GM21825 (cell line): ENCODE measurements at regions not wholly inside any gene's neighbourhood (a gene's known extent, or its start where the extent isn't known, plus 50 kb on each side); places are given as distances from the start of the nearest gene placed in this dataset.

Experiments
- ATAC-seq: cut with Tn5 transposase; IDR thresholded peaks from one replicate; pipeline ENCODE4 v1.9.1; 2021; ENCODE audit warnings: mild to moderate bottlenecking, moderate library complexity; ENCODE audit not compliant: unreplicated experiment

DNA sequence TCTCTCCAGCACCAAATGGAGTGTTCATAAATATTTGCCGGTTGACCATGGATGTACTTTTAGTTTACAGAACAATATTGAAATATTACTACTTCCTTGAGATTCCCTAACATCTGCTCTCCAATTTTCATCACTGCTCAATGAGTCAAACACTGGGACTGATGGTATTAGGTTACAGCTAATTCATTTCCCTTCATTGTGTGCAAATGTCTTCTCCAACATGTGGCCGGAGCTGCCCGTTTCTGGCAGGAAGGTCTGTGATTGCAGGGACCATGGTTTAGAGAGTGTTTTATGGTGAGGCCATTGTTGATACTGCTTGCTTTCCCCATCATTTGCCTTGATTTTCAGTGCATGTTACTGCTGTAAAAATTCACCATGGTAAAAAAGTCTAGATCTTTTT lies 209.3 kb downstream of the HS3ST3B1 start:
- no peak for ATAC-seq

DNA sequence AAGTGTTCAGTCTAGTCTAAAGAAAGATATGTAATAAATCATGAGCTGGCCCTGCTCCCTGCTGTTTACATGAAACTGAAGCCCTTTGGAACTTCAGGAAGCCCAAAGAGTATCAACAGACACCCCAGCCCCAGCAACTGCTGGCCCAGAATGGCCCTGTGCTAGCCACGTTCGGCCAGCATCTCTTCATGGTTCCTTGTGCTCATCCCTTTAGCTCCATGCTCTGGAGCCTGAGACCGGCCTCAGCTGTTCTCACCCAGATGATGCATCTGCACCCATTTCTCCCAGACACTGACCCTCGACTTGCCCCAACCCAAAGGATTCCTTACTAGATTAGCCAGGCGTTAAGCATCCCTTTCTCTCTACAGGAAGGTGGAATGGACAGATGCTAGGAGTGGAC lies 207.3 kb downstream of the HS3ST3B1 start:
- no peak for ATAC-seq

GRCh38 chr17:14506364-14506763 lies 205.5 kb downstream of the HS3ST3B1 start:
- ATAC-seq = no peak

DNA sequence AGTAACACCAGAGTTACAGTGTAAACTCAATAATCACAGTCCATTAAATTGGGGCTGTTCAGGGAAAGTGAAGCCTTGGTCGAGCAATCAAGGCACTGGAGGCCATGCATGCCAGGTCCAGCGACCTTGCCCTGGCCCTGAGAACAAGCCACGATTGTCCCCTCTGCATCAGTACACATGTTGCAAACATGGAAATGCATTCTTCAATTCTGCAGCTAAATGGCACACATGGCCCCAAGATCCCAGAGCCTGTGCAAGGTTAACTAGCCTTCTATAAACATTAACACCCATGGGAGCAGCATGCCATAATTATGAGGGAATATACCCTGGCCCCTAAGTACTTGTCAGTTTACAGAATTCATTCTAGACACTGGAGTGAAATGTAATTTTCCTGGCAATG lies 204.7 kb downstream of the HS3ST3B1 start:
- ATAC-seq = no peak

GRCh38 chr17:14499976-14500375 lies 199.1 kb downstream of the HS3ST3B1 start:
- ATAC-seq = no peak

- no peak for ATAC-seq
Measured at GRCh38 chr17:14498812-14499211, 197.9 kb downstream of the HS3ST3B1 start.

- ATAC-seq = no peak
Measured at GRCh38 chr17:14494161-14494560, 193.3 kb downstream of the HS3ST3B1 start.

DNA sequence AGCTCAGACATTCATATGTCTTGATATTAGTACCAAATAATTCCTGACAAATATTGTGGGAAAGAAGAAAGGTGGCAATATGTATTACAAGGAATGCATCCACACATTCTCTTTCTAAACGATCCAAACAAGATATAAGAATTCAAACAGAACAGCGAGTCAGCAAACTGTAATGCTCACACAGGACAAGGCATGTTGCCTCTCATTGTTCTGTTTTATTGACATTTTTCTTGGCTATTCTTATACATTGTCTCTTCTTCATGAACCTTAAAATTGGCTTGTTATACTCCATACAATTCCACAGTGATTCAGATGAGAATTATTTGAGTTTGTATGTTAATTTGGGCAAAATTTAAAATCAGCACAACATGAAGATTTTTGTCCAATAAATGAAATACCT lies 189.1 kb downstream of the HS3ST3B1 start:
- ATAC-seq = no peak

GRCh38 chr17:14488958-14489550 lies 188.2 kb downstream of the HS3ST3B1 start:
- ATAC-seq = no peak

GRCh38 chr17:14487068-14487467 lies 186.2 kb downstream of the HS3ST3B1 start:
- ATAC-seq = no peak

DNA sequence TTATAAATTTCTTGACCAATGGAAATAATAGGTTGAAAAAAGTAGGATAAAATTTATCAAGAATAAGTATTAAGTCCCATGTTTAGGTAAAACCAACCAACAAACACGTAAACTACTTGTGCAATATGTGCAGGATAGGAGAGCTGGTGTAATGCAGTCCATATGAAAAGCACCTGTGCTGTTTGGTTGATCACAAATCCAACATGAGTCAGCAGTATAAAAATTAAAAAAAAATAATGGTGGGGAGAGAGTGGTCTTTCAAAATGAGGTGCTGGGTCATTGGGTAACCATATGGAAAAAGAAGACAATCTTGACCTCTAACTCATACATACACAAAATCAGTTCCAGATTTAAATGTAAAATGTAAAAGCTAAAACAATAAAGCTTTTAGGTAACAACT lies 181.8 kb downstream of the HS3ST3B1 start:
- ATAC-seq = no peak

DNA sequence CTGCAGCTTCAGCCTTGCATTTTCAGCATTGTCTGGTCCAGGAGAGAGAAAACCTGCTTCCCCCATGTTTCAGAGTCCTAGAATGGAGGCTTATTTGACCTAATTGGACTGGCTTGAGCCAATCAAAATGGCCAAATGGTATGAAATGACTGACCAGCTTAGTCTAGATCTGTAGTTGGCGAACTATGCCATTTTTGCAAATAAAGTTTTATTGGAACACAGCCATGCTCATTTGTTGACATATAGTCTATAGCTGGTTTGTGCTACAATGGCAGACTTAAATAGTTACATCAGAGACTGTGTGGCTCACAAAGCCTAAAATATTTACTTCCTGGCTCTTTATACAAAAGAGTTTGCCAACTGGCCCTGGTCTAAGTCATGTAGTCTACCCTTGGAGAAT lies 180.8 kb downstream of the HS3ST3B1 start:
- no peak for ATAC-seq

- no peak for ATAC-seq
Measured at GRCh38 chr17:14474591-14474990, 173.7 kb downstream of the HS3ST3B1 start.

GRCh38 chr17:14471052-14471451 lies 170.2 kb downstream of the HS3ST3B1 start:
- no peak for ATAC-seq

- no peak for ATAC-seq
Measured at GRCh38 chr17:14470417-14470816, 169.5 kb downstream of the HS3ST3B1 start.

- ATAC-seq = no peak
Measured at GRCh38 chr17:14469971-14470370, 169.1 kb downstream of the HS3ST3B1 start.

DNA sequence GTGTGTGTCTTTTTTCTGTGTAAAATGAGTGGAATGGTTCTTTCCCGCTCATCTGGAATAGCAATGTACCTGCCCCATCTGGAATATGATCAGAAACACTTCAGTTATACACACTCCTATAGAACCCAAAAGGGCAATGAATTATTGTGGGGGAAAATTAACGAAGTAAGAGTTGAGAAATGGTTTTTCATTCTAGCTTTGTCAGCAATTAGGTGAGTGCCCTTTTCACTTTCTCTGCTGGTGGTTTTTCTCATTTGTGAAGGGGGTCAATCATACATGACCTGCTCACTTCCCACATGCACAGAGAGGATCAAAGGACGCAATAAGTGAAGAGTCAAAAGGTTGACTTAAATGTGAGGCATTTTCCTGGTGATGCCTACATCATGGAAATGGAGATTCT lies 168.0 kb downstream of the HS3ST3B1 start:
- no peak for ATAC-seq

- ATAC-seq = no peak
Measured at GRCh38 chr17:14461227-14461548, 160.3 kb downstream of the HS3ST3B1 start.

DNA sequence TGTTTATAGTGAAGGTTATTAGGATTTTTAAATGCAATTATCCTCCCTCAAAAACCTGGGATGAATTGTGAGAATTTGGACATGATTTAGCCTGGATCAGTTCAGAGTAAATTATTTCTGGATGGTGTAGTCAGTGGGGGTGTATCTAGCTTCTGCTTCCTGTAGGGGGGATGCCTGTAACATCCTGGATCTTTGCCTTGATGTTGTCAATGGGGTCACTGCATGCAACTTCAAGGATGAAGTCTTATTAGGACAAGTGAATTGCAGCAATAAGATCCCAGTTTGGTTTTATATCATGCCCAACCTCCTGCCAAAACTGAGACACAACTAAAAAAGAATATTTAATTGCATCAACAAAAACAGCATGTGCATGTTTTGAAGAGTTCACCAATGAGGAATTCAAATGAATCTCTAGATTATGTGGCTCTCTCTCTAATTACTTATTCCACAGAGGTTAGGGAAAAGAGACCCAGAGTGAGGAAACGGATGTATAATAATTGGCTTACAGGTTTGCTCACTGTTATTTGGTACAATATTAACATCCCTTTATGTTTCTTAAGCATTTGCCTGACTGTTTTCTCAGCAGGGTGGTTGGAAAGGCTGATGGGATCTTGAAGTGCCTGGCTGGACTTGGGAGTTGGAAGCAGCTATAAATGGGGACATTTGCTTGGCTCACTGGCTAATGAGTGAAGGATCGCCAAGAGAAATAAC lies 159.8 kb downstream of the HS3ST3B1 start:
- ATAC-seq = no peak

- no peak for ATAC-seq
Measured at GRCh38 chr17:14459955-14460354, 159.1 kb downstream of the HS3ST3B1 start.

DNA sequence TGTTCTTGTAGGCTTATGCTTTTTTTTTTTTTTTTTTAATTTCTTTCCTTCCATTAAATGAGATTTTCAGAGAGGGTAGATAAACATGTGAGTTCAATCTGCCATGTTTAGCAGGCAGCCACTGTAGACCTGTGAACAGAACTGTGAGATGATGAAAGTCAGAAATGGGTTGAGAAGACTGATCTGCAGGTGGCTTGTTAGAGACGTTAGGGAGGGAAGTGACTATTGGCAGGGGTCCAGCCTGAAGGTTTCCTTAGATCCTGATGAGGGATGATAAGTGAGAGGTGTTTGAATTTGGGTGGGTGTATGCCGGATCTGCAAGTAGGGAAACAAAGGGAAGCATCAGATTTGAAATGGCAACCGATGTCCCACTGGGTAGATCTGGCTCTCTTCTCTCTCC lies 157.8 kb downstream of the HS3ST3B1 start:
- no peak for ATAC-seq

- ATAC-seq = no peak
Measured at GRCh38 chr17:14454746-14455145, 153.9 kb downstream of the HS3ST3B1 start.

- no peak for ATAC-seq
Measured at GRCh38 chr17:14452856-14453255, 152.0 kb downstream of the HS3ST3B1 start.
